CD4-positive, alpha-beta T cell (primary cell): ENCODE measurements at regions not wholly inside any gene's neighbourhood (a gene's known extent, or its start where the extent isn't known, plus 50 kb on each side); places are given as distances from the start of the nearest gene placed in this dataset.

ENCODE experiments used
- ATAC-seq: fragments of 200-7000 bp; cut with Tn5 transposase; one replicate; pipeline ENCODE4 v1.10.0; 2022; ENCODE audit warnings: mild to moderate bottlenecking; ENCODE audit not compliant: poor library complexity
- CTCF ChIA-PET: fragments of 350-600 bp; sonication (Branson Sonifier 250); formaldehyde crosslinking; loops from one replicate; lab custom pipeline; 2021; ENCODE audit warnings: antibody characterized with exemption, inconsistent platforms; lab: Charles Lee
- POLR2A ChIA-PET: fragments of 350-600 bp; sonication (Branson Sonifier 250); formaldehyde crosslinking; loops from one replicate; lab custom pipeline; 2021; ENCODE audit warnings: antibody characterized with exemption, inconsistent platforms; lab: Charles Lee
- DNase-seq, 14 experiments: peaks; one replicate each; pipeline ENCODE4 v3.0.0-alpha.2; 2013 to 2020; ENCODE audit warnings: mixed read lengths in 2 of 14
- H3K27ac ChIP-seq, 2 donors: one replicate each; pipeline versions ENCODE4 v1.5.1 to v1.7.0; 2013; ENCODE audit warnings: low read length in 2 of 2, low read depth in 1 of 2, mild to moderate bottlenecking in 1 of 2
- H3K27me3 ChIP-seq, 2 experiments: 1 replicate in 1 of 2; 2 replicates in 1 of 2; pipeline versions ENCODE4 v1.6.1 to v1.7.0; 2013; ENCODE audit warnings: low read length in 2 of 2, control low read depth in 1 of 2, mild to moderate bottlenecking in 1 of 2, moderate library complexity in 1 of 2; ENCODE audit not compliant: insufficient read depth in 2 of 2, control insufficient read depth in 1 of 2
- H3K36me3 ChIP-seq: one replicate; pipeline ENCODE4 v1.6.1; 2013; ENCODE audit warnings: low read length, control low read depth; ENCODE audit not compliant: insufficient read depth
- H3K4me1 ChIP-seq: one replicate; pipeline ENCODE4 v1.6.1; 2013; ENCODE audit warnings: low read length, control low read depth; ENCODE audit not compliant: insufficient read depth
- H3K4me3 ChIP-seq: one replicate; pipeline ENCODE4 v1.5.1; 2013; ENCODE audit warnings: mild to moderate bottlenecking, low read length, moderate library complexity
- H3K9me3 ChIP-seq, 2 experiments: 1 replicate in 1 of 2; 2 replicates in 1 of 2; pipeline versions ENCODE4 v1.6.1 to v1.7.0; 2013; ENCODE audit warnings: low read length in 2 of 2, mild to moderate bottlenecking in 2 of 2, control low read depth in 1 of 2, moderate library complexity in 1 of 2; ENCODE audit not compliant: control insufficient read depth in 1 of 2, insufficient read depth in 1 of 2
- H3K27ac Mint-ChIP-seq: one replicate; pipeline ENCODE4 v1.8.0; 2020; ENCODE audit warnings: mixed read lengths
- H3K27me3 Mint-ChIP-seq: one replicate; pipeline ENCODE4 v1.8.0; 2021; ENCODE audit warnings: mixed read lengths
- H3K36me3 Mint-ChIP-seq: one replicate; pipeline ENCODE4 v1.8.0; 2021; ENCODE audit warnings: low read depth, mixed read lengths
- H3K4me1 Mint-ChIP-seq: one replicate; pipeline ENCODE4 v1.8.0; 2021; ENCODE audit warnings: low read depth, mixed read lengths
- H3K4me3 Mint-ChIP-seq: one replicate; pipeline ENCODE4 v1.8.0; 2020; ENCODE audit warnings: mild to moderate bottlenecking, mixed read lengths
- H3K9me3 Mint-ChIP-seq: one replicate; pipeline ENCODE4 v1.8.0; 2020; ENCODE audit warnings: mixed read lengths
- intact Hi-C, 2 experiments: fragments of 100-400 bp; cut with DNase I in 1 of 2; cut with micrococcal nuclease in 1 of 2; formaldehyde crosslinking; loops; one replicate each; pipeline versions ENCODE4 v1.15.1 to v1.9.0; 2023 to 2025; cut with DNase I, micrococcal nuclease
- TF ChIP-seq, protein P1 (sequence below): fragments of 200-600 bp; IDR thresholded peaks from one replicate; pipeline ENCODE4 v1.8.0; 2022; ENCODE audit warnings: antibody characterized with exemption, mild to moderate bottlenecking

DNA sequence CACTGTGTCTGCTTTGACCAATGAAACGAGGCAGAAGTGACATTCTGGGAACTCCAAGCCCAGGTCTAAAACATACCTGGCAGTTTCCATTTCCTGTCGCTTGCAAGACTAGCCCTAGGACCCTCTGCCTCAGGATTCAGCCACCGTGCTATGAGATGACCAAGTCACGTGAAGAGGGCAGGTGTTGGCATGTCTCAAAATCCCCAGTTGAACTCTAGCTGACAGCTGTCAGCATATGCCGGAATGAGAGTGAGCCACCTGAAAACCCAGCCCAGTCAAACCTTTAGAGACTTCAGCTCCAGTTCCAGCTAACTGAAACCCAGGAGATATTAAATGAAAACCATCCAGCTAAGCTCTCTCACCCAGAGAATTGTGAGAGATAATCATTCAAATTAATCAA, 89.9 kb upstream of the PPP1R3A start:
- H3K27ac Mint-ChIP-seq = no peak overlapping the region
- intact Hi-C loops = no loop called here

DNA sequence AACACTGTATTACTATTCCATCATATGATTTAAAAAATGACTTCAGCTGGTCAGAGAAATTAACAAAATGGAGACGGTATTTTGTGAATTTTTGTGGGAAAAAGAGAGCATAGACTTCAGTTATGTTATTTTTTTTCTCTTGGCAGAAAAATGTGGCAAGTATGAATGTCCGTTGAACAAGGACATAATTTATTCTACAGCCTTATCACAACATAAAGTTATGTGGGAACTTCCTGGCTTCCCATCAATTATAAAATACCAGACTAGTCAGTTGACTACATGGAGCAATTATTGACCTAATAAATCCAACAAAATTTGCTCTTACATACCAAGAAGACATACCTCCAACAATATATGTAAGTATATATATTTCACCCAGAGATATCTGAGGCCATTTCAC, 88.6 kb upstream of the PPP1R3A start:
- Mint-ChIP-seq H3K4me1 (no peaks in the 10 kb centered on the region), H3K27ac (no peak overlapping the region), H3K27me3 (no peaks in the 10 kb centered on the region), H3K4me3 (no peak overlapping the region), H3K36me3 (no peaks in the 10 kb centered on the region), H3K9me3 (peaks cover 3% of the 10 kb centered on the region)
- ChIA-PET CTCF (no interaction called here), POLR2A (no interaction called here)
- H3K27ac ChIP-seq = no peak overlapping the region
- H3K36me3 ChIP-seq = no peaks in the 10 kb centered on the region
- no peak for DNase-seq
- no peak overlapping the region for H3K4me3 ChIP-seq
- TF ChIP-seq, protein P1, sequence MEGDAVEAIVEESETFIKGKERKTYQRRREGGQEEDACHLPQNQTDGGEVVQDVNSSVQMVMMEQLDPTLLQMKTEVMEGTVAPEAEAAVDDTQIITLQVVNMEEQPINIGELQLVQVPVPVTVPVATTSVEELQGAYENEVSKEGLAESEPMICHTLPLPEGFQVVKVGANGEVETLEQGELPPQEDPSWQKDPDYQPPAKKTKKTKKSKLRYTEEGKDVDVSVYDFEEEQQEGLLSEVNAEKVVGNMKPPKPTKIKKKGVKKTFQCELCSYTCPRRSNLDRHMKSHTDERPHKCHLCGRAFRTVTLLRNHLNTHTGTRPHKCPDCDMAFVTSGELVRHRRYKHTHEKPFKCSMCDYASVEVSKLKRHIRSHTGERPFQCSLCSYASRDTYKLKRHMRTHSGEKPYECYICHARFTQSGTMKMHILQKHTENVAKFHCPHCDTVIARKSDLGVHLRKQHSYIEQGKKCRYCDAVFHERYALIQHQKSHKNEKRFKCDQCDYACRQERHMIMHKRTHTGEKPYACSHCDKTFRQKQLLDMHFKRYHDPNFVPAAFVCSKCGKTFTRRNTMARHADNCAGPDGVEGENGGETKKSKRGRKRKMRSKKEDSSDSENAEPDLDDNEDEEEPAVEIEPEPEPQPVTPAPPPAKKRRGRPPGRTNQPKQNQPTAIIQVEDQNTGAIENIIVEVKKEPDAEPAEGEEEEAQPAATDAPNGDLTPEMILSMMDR = no peak
- ATAC-seq = no peak
- H3K4me1 ChIP-seq = no peaks in the 10 kb centered on the region
- H3K9me3 ChIP-seq = no peaks in the 10 kb centered on the region
- intact Hi-C loops = no loop called here
- H3K27me3 ChIP-seq = no peaks in the 10 kb centered on the region

More for the DNA sequence above, 89.9 kb upstream of the PPP1R3A start:
- ATAC-seq (no peak), DNase-seq (no peak)
- H3K27me3 Mint-ChIP-seq = no peaks in the 10 kb centered on the region
- H3K9me3 ChIP-seq = no peaks in the 10 kb centered on the region
- H3K4me1 Mint-ChIP-seq = no peaks in the 10 kb centered on the region
- no peaks in the 10 kb centered on the region for H3K9me3 Mint-ChIP-seq
- CTCF ChIA-PET = interaction anchor here (1.1 kb wide), 1 partner anchor 9 kb away, joined by 3 read pairs; no protein-coding TSS in a partner anchor
- H3K36me3 Mint-ChIP-seq = no peaks in the 10 kb centered on the region
- H3K27ac ChIP-seq = no peak overlapping the region
- no peaks in the 10 kb centered on the region for H3K4me1 ChIP-seq
- TF ChIP-seq, protein P1 = no peak
- POLR2A ChIA-PET = no interaction called here
- H3K36me3 ChIP-seq = no peaks in the 10 kb centered on the region
- no peak overlapping the region for H3K4me3 ChIP-seq
- no peak overlapping the region for H3K4me3 Mint-ChIP-seq
- no peaks in the 10 kb centered on the region for H3K27me3 ChIP-seq

DNA sequence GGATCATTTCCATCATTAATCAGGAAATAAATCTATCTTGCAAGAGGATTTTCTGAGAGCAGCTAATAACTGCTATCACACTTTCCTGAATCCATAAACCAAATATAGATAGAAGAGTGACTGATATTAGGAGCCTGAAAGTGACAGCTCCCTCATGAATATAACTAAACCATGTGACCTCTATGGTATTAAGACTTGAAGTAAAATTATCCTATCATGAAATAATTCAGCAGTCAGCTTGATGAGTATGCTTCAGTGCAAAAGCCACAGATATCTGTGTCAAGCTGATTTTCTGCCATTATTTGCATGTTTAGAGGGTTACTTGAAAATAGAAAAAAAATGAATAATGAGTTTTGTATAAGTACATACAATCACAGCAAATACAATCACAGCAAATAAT, 80.1 kb upstream of the PPP1R3A start:
- no peaks in the 10 kb centered on the region for H3K27me3 Mint-ChIP-seq
- Histone ChIP-seq H3K4me3 (no peak overlapping the region), H3K36me3 (no peaks in the 10 kb centered on the region), H3K9me3 (peaks cover 0 to 3% of the 10 kb centered on the region in 2 experiments), H3K27me3 (no peaks in the 10 kb centered on the region), H3K4me1 (no peaks in the 10 kb centered on the region), H3K27ac (no peak overlapping the region)
- H3K36me3 Mint-ChIP-seq = no peaks in the 10 kb centered on the region
- TF ChIP-seq, protein P1 = no peak
- ATAC-seq (no peak), DNase-seq (no peak)
- H3K9me3 Mint-ChIP-seq = peaks cover 8% of the 10 kb centered on the region
- intact Hi-C loops = no loop called here
- POLR2A ChIA-PET = no interaction called here
- no peak overlapping the region for H3K4me3 Mint-ChIP-seq
- H3K4me1 Mint-ChIP-seq = no peaks in the 10 kb centered on the region
- CTCF ChIA-PET = no interaction called here
- no peak overlapping the region for H3K27ac Mint-ChIP-seq
